Occipital lobe (tissue), 2 donors: ENCODE measurements at regions not wholly inside any gene's neighbourhood (a gene's known extent, or its start where the extent isn't known, plus 50 kb on each side); places are given as distances from the start of the nearest gene placed in this dataset. TPM values are rescaled to one million over a fixed set of nuclear protein-coding genes. Genes with fewer than 3 reads are reported as not detected.

Source experiments
- DNase-seq: peaks from one replicate; lab custom pipeline; 2025; lab: John Stamatoyannopoulos, UW
- small RNA-seq: library from RNA; depleted of rRNA; stranded (forward); fragments of <200 nt; gene quantifications from one replicate; pipeline ENCODE3, GENCODE V24; 2014

DNA sequence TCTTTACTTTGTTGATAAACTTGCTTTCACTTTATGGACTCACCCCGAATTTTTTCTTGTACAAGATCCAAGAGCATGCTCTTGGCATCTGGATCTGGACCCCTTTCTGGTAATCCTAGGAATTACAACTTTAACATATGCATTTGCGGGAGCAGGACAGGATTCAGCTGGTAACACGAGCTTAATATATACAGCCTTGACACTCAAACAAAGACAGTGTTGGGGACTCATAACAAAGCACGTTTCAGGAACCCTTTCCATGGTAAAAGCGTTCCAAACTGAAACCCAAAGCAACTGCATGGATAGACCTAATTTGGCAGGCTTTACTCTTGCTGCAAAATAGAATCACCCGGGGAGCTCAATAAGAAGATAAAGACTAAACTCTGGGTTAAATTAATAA is 349.7 kb upstream of the AMELY start:
- no peak for DNase-seq

DNA sequence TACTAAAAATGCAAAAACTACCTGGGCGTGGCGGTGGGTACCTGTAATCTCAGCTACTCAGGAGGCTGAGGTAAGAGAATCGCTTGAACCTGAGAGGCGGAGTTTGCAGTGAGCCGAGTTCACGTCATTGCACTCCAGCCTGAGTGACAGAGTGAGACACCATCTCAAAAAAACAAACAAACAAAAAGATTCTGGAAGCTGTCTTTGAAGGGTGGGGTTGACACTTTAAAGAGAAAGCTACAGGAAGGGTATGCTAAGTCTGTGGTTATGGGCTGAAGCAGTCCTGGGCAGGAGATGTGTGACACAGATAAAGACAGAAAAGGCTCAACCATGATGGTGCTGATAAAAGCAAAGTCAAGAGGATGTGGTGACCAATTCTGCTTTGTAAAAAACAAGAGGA is 328.5 kb upstream of the AMELY start:
- no peak for DNase-seq

GRCh38 chrY:7211971-7212370 is 300.4 kb upstream of the AMELY start:
- DNase-seq, result no peak

- no peak for DNase-seq
These were observed 292.9 kb upstream of the AMELY start for GRCh38 chrY:7204456-7204855.

DNA sequence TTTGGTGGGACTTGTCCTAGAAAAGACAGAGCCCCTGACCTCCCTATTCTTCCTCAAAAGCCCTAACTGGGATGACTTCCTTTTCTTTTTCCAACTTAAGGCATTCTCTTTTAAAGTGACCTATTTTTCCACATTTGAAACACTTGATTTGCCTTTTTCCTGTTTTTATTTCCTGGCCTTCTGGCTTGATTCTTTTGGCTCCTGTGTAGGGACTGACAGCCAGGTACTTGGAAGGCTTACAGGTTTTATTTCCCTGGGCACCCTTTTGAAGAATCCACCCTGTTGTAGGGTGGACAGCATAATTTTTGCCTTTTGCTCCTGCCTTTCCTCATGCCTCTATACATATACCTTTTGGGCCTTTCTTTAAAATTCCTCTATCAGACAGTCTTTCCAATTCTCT is 271.0 kb upstream of the AMELY start:
- no peak for DNase-seq

GRCh38 chrY:7177631-7178030 is 266.1 kb upstream of the AMELY start:
- no peak for DNase-seq

DNA sequence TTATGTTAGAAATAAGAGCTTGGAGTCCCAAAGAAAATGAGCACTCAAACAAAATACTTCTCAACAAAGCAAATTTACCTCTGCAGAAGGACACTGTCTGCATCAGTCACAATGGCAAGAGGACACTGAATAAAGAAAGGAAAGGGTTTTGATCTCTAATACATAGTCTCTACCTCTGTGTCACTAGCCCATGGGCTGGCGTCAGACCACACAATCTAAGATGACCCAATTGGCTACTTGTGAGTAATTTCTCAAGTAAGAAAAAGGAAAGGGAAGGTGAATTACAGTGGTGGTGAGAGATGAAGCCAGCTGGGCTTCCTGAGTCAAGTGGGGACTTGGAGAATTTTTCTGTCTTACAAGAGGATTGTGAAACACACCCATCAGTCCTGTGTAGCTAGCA is 257.9 kb upstream of the AMELY start:
- no peak for DNase-seq

- DNase-seq, result no peak
These were observed 229.9 kb upstream of the AMELY start for GRCh38 chrY:7141477-7141876.

Small RNA genes lying in the stretch of these regions (small RNA-seq; reads per million reads assigned to genes)
- gene RF00019 (not detected), gene RN7SKP282 (not detected), gene RNU6-521P (not detected)
